Mesenchymal stem cell (in vitro differentiated cells and primary cell): ENCODE measurements at regions not wholly inside any gene's neighbourhood (a gene's known extent, or its start where the extent isn't known, plus 50 kb on each side); places are given as distances from the start of the nearest gene placed in this dataset.

Experiments
- DNase-seq: peaks from one replicate; pipeline ENCODE4 v3.0.0-alpha.2; 2013
- H2AFZ ChIP-seq: one replicate; pipeline ENCODE4 v1.6.1; 2013; ENCODE audit warnings: low read depth, mild to moderate bottlenecking, control low read depth, inconsistent platforms, low read length, moderate library complexity
- H2AK5ac ChIP-seq: 2 replicates; pipeline ENCODE4 v1.6.1; 2013; ENCODE audit warnings: low read length, moderate library complexity, mild to moderate bottlenecking, inconsistent platforms; ENCODE audit not compliant: severe bottlenecking
- H2BK120ac ChIP-seq: one replicate; pipeline ENCODE4 v1.6.1; 2013; ENCODE audit warnings: low read depth, mild to moderate bottlenecking, inconsistent platforms, low read length, moderate library complexity
- H2BK12ac ChIP-seq, 2 experiments: one replicate each; pipeline ENCODE4 v1.6.1; 2013; ENCODE audit warnings: inconsistent platforms in 2 of 2, low read length in 2 of 2, mild to moderate bottlenecking in 2 of 2, moderate library complexity in 2 of 2, control low read depth in 1 of 2
- H2BK15ac ChIP-seq: one replicate; pipeline ENCODE4 v1.6.1; 2013; ENCODE audit warnings: mild to moderate bottlenecking, low read depth, inconsistent platforms; ENCODE audit not compliant: poor library complexity, severe bottlenecking
- H2BK5ac ChIP-seq: 2 replicates; pipeline ENCODE4 v1.6.1; 2013; ENCODE audit warnings: low read depth, mild to moderate bottlenecking, low read length, control low read depth, inconsistent platforms; ENCODE audit not compliant: poor library complexity, severe bottlenecking
- H3K14ac ChIP-seq, 2 experiments: one replicate each; pipeline ENCODE4 v1.6.1; 2013; ENCODE audit warnings: inconsistent platforms in 2 of 2, low read length in 2 of 2, control low read depth in 1 of 2, mild to moderate bottlenecking in 1 of 2, moderate library complexity in 1 of 2
- H3K18ac ChIP-seq, 2 experiments: one replicate each; pipeline ENCODE4 v1.6.1; 2013; ENCODE audit warnings: inconsistent platforms in 2 of 2, low read length in 2 of 2, control low read depth in 1 of 2, low read depth in 1 of 2, mild to moderate bottlenecking in 1 of 2
- H3K23ac ChIP-seq, 2 experiments: one replicate each; pipeline ENCODE4 v1.6.1; 2013; ENCODE audit warnings: inconsistent platforms in 2 of 2, low read length in 2 of 2, mild to moderate bottlenecking in 2 of 2, moderate library complexity in 2 of 2, control low read depth in 1 of 2
- H3K27ac ChIP-seq: 2 replicates; pipeline ENCODE4 v1.5.1; 2013; ENCODE audit warnings: mild to moderate bottlenecking, moderate library complexity, low read length, control low read depth, inconsistent platforms; ENCODE audit not compliant: poor library complexity, severe bottlenecking
- H3K27me3 ChIP-seq, 2 experiments: 2 replicates each; pipeline versions ENCODE4 v1.6.1 to v1.7.0; 2013; ENCODE audit warnings: low read length in 2 of 2, mild to moderate bottlenecking in 2 of 2, moderate library complexity in 2 of 2, control low read depth in 1 of 2, inconsistent platforms in 1 of 2; ENCODE audit not compliant: control insufficient read depth in 1 of 2, insufficient read depth in 1 of 2
- H3K36me3 ChIP-seq, 2 experiments: 2 replicates each; pipeline versions ENCODE4 v1.6.1 to v1.7.0; 2013; ENCODE audit warnings: low read length in 2 of 2, control low read depth in 1 of 2, inconsistent platforms in 1 of 2, low read depth in 1 of 2, mild to moderate bottlenecking in 1 of 2; ENCODE audit not compliant: insufficient read depth in 2 of 2, control insufficient read depth in 1 of 2
- H3K4ac ChIP-seq, 2 experiments: one replicate each; pipeline ENCODE4 v1.6.1; 2013; ENCODE audit warnings: inconsistent platforms in 2 of 2, low read length in 2 of 2, mild to moderate bottlenecking in 2 of 2, moderate library complexity in 2 of 2, control low read depth in 1 of 2, low read depth in 1 of 2
- H3K4me1 ChIP-seq: 2 replicates; pipeline ENCODE4 v1.6.1; 2013; ENCODE audit warnings: low read depth, low read length, control low read depth; ENCODE audit not compliant: control insufficient read depth, insufficient read depth
- H3K4me2 ChIP-seq: 2 replicates; pipeline ENCODE4 v1.6.1; 2013; ENCODE audit warnings: low read length, mild to moderate bottlenecking, inconsistent platforms; ENCODE audit not compliant: poor library complexity, severe bottlenecking
- H3K4me3 ChIP-seq, 2 experiments: 2 replicates each; pipeline versions ENCODE4 v1.5.1 to v1.7.0; 2013; ENCODE audit warnings: low read length in 2 of 2, mild to moderate bottlenecking in 2 of 2, control low read depth in 1 of 2, low read depth in 1 of 2; ENCODE audit not compliant: insufficient read depth in 1 of 2
- H3K79me1 ChIP-seq: replicated peaks from 2 replicates; pipeline ENCODE4 v1.6.1; 2013; ENCODE audit warnings: mild to moderate bottlenecking, control low read depth, low read length, inconsistent platforms; ENCODE audit not compliant: poor library complexity, severe bottlenecking
- H3K9ac ChIP-seq: 2 replicates; pipeline ENCODE4 v1.7.0; 2013; ENCODE audit warnings: mild to moderate bottlenecking, low read length, moderate library complexity
- H3K9me3 ChIP-seq: 2 replicates; pipeline ENCODE4 v1.7.0; 2013; ENCODE audit warnings: mild to moderate bottlenecking, low read length; ENCODE audit not compliant: control insufficient read depth
- H4K8ac ChIP-seq: one replicate; pipeline ENCODE4 v1.6.1; 2013; ENCODE audit warnings: inconsistent platforms, mild to moderate bottlenecking, low read length, moderate library complexity
- H4K91ac ChIP-seq: one replicate; pipeline ENCODE4 v1.6.1; 2013; ENCODE audit warnings: mild to moderate bottlenecking, low read length, inconsistent platforms
- WGBS: methylation state at CpG from one replicate; pipeline ENCODE4 v1.1.7; 2013; ENCODE audit warnings: mixed read lengths; 5-methylcytosine and 5-hydroxymethylcytosine counted together

- no peak overlapping the region for H2AFZ ChIP-seq
- peaks cover 6% of the 10 kb centered on the region for H3K4me1 ChIP-seq
- no peak overlapping the region for H2BK120ac ChIP-seq
- H3K4me3 ChIP-seq = no peak overlapping the region
- H3K4ac ChIP-seq = no peak overlapping the region
- no peak overlapping the region for H3K4me2 ChIP-seq
- H3K27me3 ChIP-seq = peaks cover 13 to 63% of the 10 kb centered on the region in 2 experiments
- no peak overlapping the region for H2AK5ac ChIP-seq
- 73% methylated on average over 7 of the region's 7 CpGs for WGBS
- DNase-seq = no peak
- peaks cover 10% of the 10 kb centered on the region for H3K9me3 ChIP-seq
- peaks cover 0 to 3% of the 10 kb centered on the region in 2 experiments for H3K36me3 ChIP-seq
- H4K91ac ChIP-seq = no peak overlapping the region
- H3K9ac ChIP-seq = no peak overlapping the region
- H2BK12ac ChIP-seq = no peak overlapping the region
- no peak overlapping the region for H2BK15ac ChIP-seq
- H3K14ac ChIP-seq = no peak overlapping the region
- no peaks in the 10 kb centered on the region for H3K79me1 ChIP-seq
- H4K8ac ChIP-seq = no peak overlapping the region
- H3K27ac ChIP-seq = no peak overlapping the region
- no peak overlapping the region for H3K23ac ChIP-seq
- H2BK5ac ChIP-seq = no peak overlapping the region
- H3K18ac ChIP-seq = no peak overlapping the region
Measured at GRCh38 chr7:442457-442856, 77.2 kb downstream of the PDGFA start.

GRCh38 chr7:443279-443833 lies 76.3 kb downstream of the PDGFA start:
- Histone ChIP-seq H3K23ac (no peak overlapping the region), H3K79me1 (no peaks in the 10 kb centered on the region), H3K27ac (no peak overlapping the region), H3K4ac (no peak overlapping the region), H4K8ac (no peak overlapping the region), H2BK15ac (no peak overlapping the region), H2BK12ac (no peak overlapping the region), H4K91ac (no peak overlapping the region), H2AFZ (no peak overlapping the region), H3K4me2 (no peak overlapping the region), H3K18ac (no peak overlapping the region), H3K4me1 (no peaks in the 10 kb centered on the region), H3K14ac (no peak overlapping the region), H3K36me3 (peaks cover 0 to 3% of the 10 kb centered on the region in 2 experiments), H3K4me3 (no peak overlapping the region), H3K9ac (no peak overlapping the region), H3K27me3 (peaks cover 13 to 54% of the 10 kb centered on the region in 2 experiments), H3K9me3 (peaks cover 10% of the 10 kb centered on the region), H2BK5ac (no peak overlapping the region), H2AK5ac (no peak overlapping the region), H2BK120ac (no peak overlapping the region)
- no peak for DNase-seq
- 63% methylated on average over 1 of the region's 1 CpG for WGBS

- Histone ChIP-seq H2AFZ (no peak overlapping the region), H2BK5ac (no peak overlapping the region), H2BK120ac (no peak overlapping the region), H2BK12ac (no peak overlapping the region), H3K9me3 (peaks cover 10% of the 10 kb centered on the region), H3K79me1 (no peaks in the 10 kb centered on the region), H3K4me1 (no peaks in the 10 kb centered on the region), H3K4me2 (no peak overlapping the region), H3K23ac (no peak overlapping the region), H3K27ac (no peak overlapping the region), H3K4ac (no peak overlapping the region), H3K4me3 (no peak overlapping the region), H4K8ac (no peak overlapping the region), H3K18ac (no peak overlapping the region), H2BK15ac (no peak overlapping the region), H3K9ac (no peak overlapping the region), H3K27me3 (peaks cover 16 to 46% of the 10 kb centered on the region in 2 experiments), H3K14ac (no peak overlapping the region), H3K36me3 (peaks cover 0 to 3% of the 10 kb centered on the region in 2 experiments), H2AK5ac (no peak overlapping the region), H4K91ac (no peak overlapping the region)
- 84% methylated on average over 8 of the region's 8 CpGs for whole genome bisulfite sequencing
- DNase-seq = no peak
Measured at GRCh38 chr7:444606-445005, 75.0 kb downstream of the PDGFA start.

- H3K4ac ChIP-seq = no peak overlapping the region
- no peaks in the 10 kb centered on the region for H3K4me1 ChIP-seq
- peak overlapping the region; percentile 46 for H4K91ac ChIP-seq
- H2BK12ac ChIP-seq = no peak overlapping the region
- no peak overlapping the region for H3K9ac ChIP-seq
- no peak overlapping the region for H2AK5ac ChIP-seq
- H2BK15ac ChIP-seq = no peak overlapping the region
- H2BK5ac ChIP-seq = no peak overlapping the region
- H3K23ac ChIP-seq = no peak overlapping the region
- H3K4me3 ChIP-seq = no peak overlapping the region
- H4K8ac ChIP-seq = peak overlapping the region; percentile 41
- no peak overlapping the region for H3K18ac ChIP-seq
- peaks cover 10% of the 10 kb centered on the region for H3K9me3 ChIP-seq
- no peak for DNase-seq
- H2BK120ac ChIP-seq = no peak overlapping the region
- H3K79me1 ChIP-seq = no peaks in the 10 kb centered on the region
- H3K36me3 ChIP-seq = peaks cover 0 to 3% of the 10 kb centered on the region in 2 experiments
- H3K27ac ChIP-seq = no peak overlapping the region
- no peak overlapping the region for H2AFZ ChIP-seq
- H3K14ac ChIP-seq = peak overlapping the region in 1 of 2 experiments; percentile 56
- peaks cover 17 to 47% of the 10 kb centered on the region in 2 experiments for H3K27me3 ChIP-seq
- no peak overlapping the region for H3K4me2 ChIP-seq
- 95% methylated on average over 12 of the region's 14 CpGs for WGBS
Measured at GRCh38 chr7:445020-445419, 74.6 kb downstream of the PDGFA start.
